HG03066 (cell line): ENCODE measurements at regions not wholly inside any gene's neighbourhood (a gene's known extent, or its start where the extent isn't known, plus 50 kb on each side); places are given as distances from the start of the nearest gene placed in this dataset.

Source experiments
- ATAC-seq: cut with Tn5 transposase; IDR thresholded peaks from one replicate; pipeline ENCODE4 v1.9.1; 2021; ENCODE audit warnings: low read depth; ENCODE audit not compliant: unreplicated experiment

GRCh38 chr11:15575409-15575808, 460.7 kb downstream of the INSC start:
- no peak for ATAC-seq

GRCh38 chr11:15576769-15577168, 462.0 kb downstream of the INSC start:
- ATAC-seq: no peak

GRCh38 chr11:15577519-15577918, 462.8 kb downstream of the INSC start:
- ATAC-seq: no peak

- no peak for ATAC-seq
Observed at GRCh38 chr11:15579287-15580001, 464.7 kb downstream of the INSC start.

- no peak for ATAC-seq
Observed at GRCh38 chr11:15580056-15580774, 465.5 kb downstream of the INSC start.

- no peak for ATAC-seq
Observed at GRCh38 chr11:15580775-15581095, 466.0 kb downstream of the INSC start.

- no peak for ATAC-seq
Observed at GRCh38 chr11:15584158-15584557, 469.4 kb downstream of the INSC start.

- ATAC-seq: no peak
Observed at GRCh38 chr11:15585602-15586331, 471.0 kb downstream of the INSC start.

- no peak for ATAC-seq
Observed at GRCh38 chr11:15586741-15587473, 472.2 kb downstream of the INSC start.

- no peak for ATAC-seq
Observed at GRCh38 chr11:15589070-15589626, 474.4 kb downstream of the INSC start.

GRCh38 chr11:15590132-15590531, 475.4 kb downstream of the INSC start:
- ATAC-seq: no peak

- no peak for ATAC-seq
Observed at GRCh38 chr11:15591112-15591537, 476.4 kb downstream of the INSC start.

GRCh38 chr11:15594607-15595006, 479.9 kb downstream of the INSC start:
- no peak for ATAC-seq

GRCh38 chr11:15599376-15599775, 484.7 kb downstream of the INSC start:
- no peak for ATAC-seq

GRCh38 chr11:15602047-15602446, 487.3 kb downstream of the INSC start:
- ATAC-seq: no peak

- no peak for ATAC-seq
Observed at GRCh38 chr11:15602785-15603567, 488.3 kb downstream of the INSC start.

- no peak for ATAC-seq
Observed at GRCh38 chr11:15605094-15605493, 490.4 kb downstream of the INSC start.

GRCh38 chr11:15607361-15608036, 492.8 kb downstream of the INSC start:
- no peak for ATAC-seq

- no peak for ATAC-seq
Observed at GRCh38 chr11:15609445-15609844, 494.7 kb downstream of the INSC start.
